Activated CD8-positive, alpha-beta memory T cell treated with anti-CD3 and anti-CD28 coated beads, Interleukin-2, amount 10 ng/mL, durations not matched to agents 7 days and 5 days (primary cell): ENCODE measurements at regions not wholly inside any gene's neighbourhood (a gene's known extent, or its start where the extent isn't known, plus 50 kb on each side); places are given as distances from the start of the nearest gene placed in this dataset.

ENCODE experiments used
- ATAC-seq: fragments of 150-1000 bp; cut with Tn5 transposase; one replicate; pipeline ENCODE4 v1.10.0; 2021; ENCODE audit warnings: moderate library complexity
- CTCF ChIA-PET: fragments of 350-600 bp; sonication (Branson Sonifier 250); formaldehyde crosslinking; loops from one replicate; lab custom pipeline; 2021; ENCODE audit warnings: antibody characterized with exemption; lab: Charles Lee
- DNase-seq: peaks from one replicate; pipeline ENCODE4 v3.0.0-alpha.2; 2020
- H3K27ac Mint-ChIP-seq: one replicate; pipeline ENCODE4 v1.8.0; 2021; ENCODE audit warnings: mild to moderate bottlenecking, mixed read lengths
- H3K27me3 Mint-ChIP-seq: one replicate; pipeline ENCODE4 v1.8.0; 2021; ENCODE audit warnings: mixed read lengths
- H3K36me3 Mint-ChIP-seq: one replicate; pipeline ENCODE4 v1.8.0; 2021; ENCODE audit warnings: mild to moderate bottlenecking, mixed read lengths
- H3K4me1 Mint-ChIP-seq: one replicate; pipeline ENCODE4 v1.8.0; 2021; ENCODE audit warnings: mixed read lengths
- H3K4me3 Mint-ChIP-seq: one replicate; pipeline ENCODE4 v1.8.0; 2021; ENCODE audit warnings: mild to moderate bottlenecking, moderate library complexity, mixed read lengths
- H3K9me3 Mint-ChIP-seq: one replicate; pipeline ENCODE4 v1.8.0; 2022; ENCODE audit warnings: low read depth, mixed read lengths

DNA sequence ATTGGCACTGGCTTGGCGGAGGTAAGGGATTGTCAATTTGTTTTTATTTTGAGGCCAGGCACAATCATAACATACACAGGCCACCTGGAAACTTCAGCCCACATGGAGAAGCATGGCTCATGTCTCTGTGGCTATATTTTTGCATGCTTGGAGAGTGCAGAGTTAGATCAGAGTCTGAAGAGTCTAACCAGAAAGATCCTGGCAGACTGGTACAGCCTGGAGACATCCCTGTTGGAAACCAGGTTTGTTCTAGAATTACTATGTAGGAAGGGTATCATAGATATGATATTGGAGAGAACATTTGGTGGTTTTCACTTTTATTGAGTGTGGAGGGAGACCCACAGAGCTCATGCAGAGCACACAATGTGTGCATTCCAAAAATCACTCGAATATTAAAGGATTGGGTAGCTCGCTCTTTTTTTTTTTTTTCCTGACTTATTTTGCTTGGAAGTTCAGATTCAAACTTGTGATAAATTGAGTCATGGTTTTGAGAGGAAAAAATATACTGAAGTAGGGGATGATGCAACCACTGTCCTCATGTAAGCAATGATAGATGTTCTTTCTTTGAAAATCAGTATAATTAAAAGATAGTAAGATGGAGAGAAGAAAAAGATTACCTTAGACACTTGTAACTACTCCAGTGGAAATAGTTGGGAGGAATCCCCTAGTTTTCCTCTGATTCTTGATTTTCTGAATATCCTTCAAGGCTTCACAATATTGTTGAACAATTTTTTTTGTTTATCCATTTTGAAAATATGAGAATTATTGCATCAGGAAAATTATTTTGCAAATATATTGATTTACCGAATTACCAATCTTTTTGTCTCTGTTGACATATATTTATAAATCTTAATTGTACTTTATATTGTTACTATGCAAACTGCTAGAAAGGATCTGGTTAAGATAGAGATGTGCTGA lies 185.7 kb upstream of the ZEB2 start:
- CTCF ChIA-PET, result no interaction called here

DNA sequence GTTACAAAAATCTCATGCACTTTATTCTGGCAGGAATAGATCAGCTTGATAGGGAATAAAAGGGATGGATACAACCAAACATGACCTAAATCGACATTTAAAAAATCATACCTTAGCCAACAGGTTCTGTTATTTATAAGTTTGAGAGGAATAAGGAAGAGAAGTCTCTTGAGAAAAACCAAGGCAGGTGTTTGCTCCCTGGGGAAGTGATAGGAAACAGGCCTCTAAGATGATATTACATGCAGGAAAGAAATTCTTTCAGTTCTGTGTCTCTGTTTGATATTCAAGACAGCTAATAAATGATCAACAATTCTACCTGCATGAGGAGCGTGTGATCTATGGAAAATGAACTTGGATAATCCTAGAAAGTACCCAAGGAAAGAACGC lies 184.8 kb upstream of the ZEB2 start:
- no peak for DNase-seq
- H3K36me3 Mint-ChIP-seq, result no peaks in the 10 kb centered on the region
- CTCF ChIA-PET, result no interaction called here

More for the DNA sequence above, 185.7 kb upstream of the ZEB2 start:
- DNase-seq (no peak), ATAC-seq (no peak)
- Mint-ChIP-seq H3K27me3 (peaks cover 31% of the 10 kb centered on the region), H3K9me3 (no peaks in the 10 kb centered on the region), H3K27ac (no peak overlapping the region), H3K4me1 (no peaks in the 10 kb centered on the region), H3K4me3 (no peak overlapping the region), H3K36me3 (no peaks in the 10 kb centered on the region)

DNA sequence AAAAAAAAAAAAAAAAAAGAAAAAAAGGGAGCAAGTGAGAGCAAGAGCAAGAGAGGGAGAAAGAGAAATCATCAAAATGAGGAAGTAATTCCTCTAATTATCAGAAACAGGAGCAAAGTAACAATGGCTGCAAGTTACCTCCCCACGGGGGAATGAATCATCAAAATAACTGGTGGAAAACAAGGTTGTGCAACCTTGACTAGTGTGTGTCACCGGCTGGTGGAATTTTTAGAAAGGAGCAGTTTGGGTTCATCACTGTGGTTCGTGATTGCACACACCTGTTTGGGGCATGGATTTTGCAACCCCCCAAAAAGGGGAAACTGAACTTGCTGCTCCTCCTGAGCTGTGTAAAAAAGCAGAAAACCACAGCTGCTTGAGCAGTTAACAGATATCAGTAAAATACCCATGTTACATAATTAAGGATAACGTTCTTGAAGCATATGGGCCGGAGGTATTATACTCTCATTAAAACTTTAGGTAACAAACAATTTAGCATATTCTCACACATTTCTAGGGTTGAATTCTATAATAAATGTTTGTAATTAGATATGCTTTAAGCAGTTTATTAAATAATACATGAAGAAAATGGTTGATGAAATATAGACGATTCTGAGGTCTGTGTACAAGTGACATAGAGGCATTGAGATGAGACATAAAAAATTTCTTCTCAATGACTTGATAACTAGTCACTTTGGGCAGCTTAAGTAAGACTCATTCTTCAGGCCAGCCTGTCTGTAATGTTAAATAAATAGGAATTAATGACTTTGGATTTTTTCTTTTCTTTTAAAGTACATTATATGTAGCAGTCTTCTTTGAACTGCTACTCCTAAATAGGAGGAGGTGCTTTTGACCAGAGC lies 184.2 kb upstream of the ZEB2 start:
- no peaks in the 10 kb centered on the region for H3K36me3 Mint-ChIP-seq
- no peaks in the 10 kb centered on the region for H3K9me3 Mint-ChIP-seq
- DNase-seq (no peak), ATAC-seq (no peak)
- H3K27me3 Mint-ChIP-seq, result peaks cover 29% of the 10 kb centered on the region
- H3K27ac Mint-ChIP-seq, result no peak overlapping the region
- no peak overlapping the region for H3K4me3 Mint-ChIP-seq
- CTCF ChIA-PET, result no interaction called here
- no peaks in the 10 kb centered on the region for H3K4me1 Mint-ChIP-seq

More for the DNA sequence above, 184.8 kb upstream of the ZEB2 start:
- H3K27me3 Mint-ChIP-seq, result peaks cover 31% of the 10 kb centered on the region
- H3K27ac Mint-ChIP-seq, result no peak overlapping the region
- no peak overlapping the region for H3K4me3 Mint-ChIP-seq
- H3K9me3 Mint-ChIP-seq, result no peaks in the 10 kb centered on the region
- ATAC-seq, result no peak
- H3K4me1 Mint-ChIP-seq, result no peaks in the 10 kb centered on the region

DNA sequence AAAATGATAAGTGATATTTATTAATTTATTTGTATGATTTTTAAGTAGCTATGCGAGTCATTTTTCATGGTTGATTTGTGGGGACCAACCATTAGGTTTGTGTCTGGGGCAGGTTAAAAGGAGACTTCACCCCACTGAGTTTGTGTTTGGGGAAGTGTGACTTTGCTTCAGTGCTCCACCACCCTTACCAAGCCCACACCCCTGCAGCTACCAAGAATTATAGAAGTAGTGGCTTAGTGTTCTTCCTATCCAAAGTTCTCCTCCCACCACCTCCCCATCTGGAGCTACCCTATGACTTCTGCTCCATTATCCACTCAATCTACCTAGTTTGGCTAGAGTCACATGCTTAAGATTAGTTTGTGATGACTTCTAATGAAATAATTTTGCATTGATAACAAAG lies 182.1 kb upstream of the ZEB2 start:
- no peak for ATAC-seq
- Mint-ChIP-seq H3K9me3 (no peaks in the 10 kb centered on the region), H3K27ac (no peak overlapping the region), H3K36me3 (no peaks in the 10 kb centered on the region), H3K27me3 (peaks cover 27% of the 10 kb centered on the region), H3K4me3 (no peak overlapping the region), H3K4me1 (no peaks in the 10 kb centered on the region)
- DNase-seq, result no peak
- CTCF ChIA-PET, result no interaction called here

DNA sequence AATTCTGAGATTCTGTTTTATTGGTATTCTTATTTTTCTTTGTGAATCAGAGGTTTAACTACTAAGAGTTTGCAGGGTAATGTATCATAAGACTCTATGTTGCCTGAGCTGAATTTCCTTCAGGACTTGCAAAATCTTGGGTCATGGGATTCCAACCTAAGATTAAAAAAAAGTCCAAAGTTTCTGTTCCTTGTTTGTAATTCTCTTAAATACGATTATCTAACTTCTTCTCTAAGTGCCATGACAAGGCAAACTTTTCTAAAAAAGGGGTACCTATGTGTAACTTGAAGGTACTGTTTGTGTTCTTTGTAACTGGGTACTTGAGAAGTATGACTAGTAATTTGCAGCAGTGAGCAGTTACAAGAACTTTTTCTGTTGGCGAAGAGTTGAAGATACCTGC lies 181.3 kb upstream of the ZEB2 start:
- no peak overlapping the region for H3K4me3 Mint-ChIP-seq
- no peaks in the 10 kb centered on the region for H3K4me1 Mint-ChIP-seq
- CTCF ChIA-PET, result no interaction called here
- no peaks in the 10 kb centered on the region for H3K36me3 Mint-ChIP-seq
- DNase-seq, result no peak
- ATAC-seq, result no peak
- no peak overlapping the region for H3K27ac Mint-ChIP-seq
- H3K9me3 Mint-ChIP-seq, result no peaks in the 10 kb centered on the region
- peaks cover 24% of the 10 kb centered on the region for H3K27me3 Mint-ChIP-seq

DNA sequence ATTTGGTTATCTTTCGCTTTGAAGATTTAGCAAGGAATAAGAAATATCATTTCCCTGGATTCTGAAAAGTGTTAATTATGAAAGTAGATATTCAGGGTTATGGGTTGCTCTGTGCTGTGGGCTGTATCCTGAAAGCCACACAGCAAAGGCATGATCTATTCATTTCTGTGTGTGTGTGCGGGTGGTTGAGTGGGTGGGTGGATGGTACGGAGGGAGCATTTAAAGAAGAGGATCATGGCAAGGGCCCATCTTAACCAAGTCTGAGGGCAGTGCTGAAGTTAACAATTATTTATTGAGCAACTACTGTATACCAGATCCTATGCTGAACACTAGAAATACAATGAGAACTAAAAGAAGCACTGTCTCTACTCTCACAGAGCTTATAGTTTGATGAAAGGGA lies 178.2 kb upstream of the ZEB2 start:
- H3K9me3 Mint-ChIP-seq, result no peaks in the 10 kb centered on the region
- CTCF ChIA-PET, result no interaction called here
- no peaks in the 10 kb centered on the region for H3K4me1 Mint-ChIP-seq
- H3K27ac Mint-ChIP-seq, result no peak overlapping the region
- H3K4me3 Mint-ChIP-seq, result no peak overlapping the region
- no peaks in the 10 kb centered on the region for H3K36me3 Mint-ChIP-seq
- no peak for ATAC-seq
- peaks cover 15% of the 10 kb centered on the region for H3K27me3 Mint-ChIP-seq
- no peak for DNase-seq

DNA sequence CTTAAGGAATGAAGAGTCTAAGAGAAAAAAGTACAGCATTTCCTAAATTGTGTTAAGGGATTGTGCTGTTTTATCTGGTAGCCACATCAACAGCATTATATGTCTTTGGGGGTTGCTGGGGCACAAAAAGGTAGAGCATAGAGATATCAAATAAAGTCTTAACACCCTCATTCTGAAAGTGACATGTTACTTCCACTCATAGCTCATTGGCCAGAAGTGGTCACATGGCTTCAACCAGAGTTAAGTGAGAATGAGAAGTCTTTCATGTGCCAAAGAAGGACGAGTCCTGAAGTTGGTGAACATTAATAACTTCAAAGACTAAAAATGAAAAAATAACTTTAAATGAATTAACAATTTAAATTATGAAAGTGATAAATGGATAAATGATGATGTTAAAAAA lies 175.7 kb upstream of the ZEB2 start:
- Mint-ChIP-seq H3K4me3 (no peak overlapping the region), H3K27ac (no peak overlapping the region), H3K4me1 (no peaks in the 10 kb centered on the region), H3K9me3 (no peaks in the 10 kb centered on the region), H3K27me3 (peaks cover 16% of the 10 kb centered on the region), H3K36me3 (no peaks in the 10 kb centered on the region)
- no peak for ATAC-seq
- DNase-seq, result no peak
- CTCF ChIA-PET, result no interaction called here

DNA sequence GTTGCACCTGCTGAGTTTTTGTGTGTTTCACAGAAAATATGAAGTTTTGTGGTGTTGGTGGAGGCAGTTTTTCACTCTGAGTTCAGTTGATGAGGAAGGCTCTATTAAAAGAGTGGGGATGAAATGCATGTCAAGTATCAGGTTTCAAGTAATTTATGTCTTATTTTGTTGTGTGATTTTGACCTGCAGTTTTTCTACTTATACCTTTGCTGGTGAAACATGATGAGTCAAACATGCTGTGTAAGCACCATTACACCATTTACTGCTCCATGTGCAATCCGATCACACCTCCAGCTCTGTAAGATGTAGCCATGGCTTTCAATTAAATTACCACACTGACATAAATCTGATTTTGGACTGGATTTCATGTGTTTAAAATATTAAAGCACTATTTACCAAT lies 174.5 kb upstream of the ZEB2 start:
- no peak for ATAC-seq
- peaks cover 16% of the 10 kb centered on the region for H3K27me3 Mint-ChIP-seq
- no peaks in the 10 kb centered on the region for H3K4me1 Mint-ChIP-seq

DNA sequence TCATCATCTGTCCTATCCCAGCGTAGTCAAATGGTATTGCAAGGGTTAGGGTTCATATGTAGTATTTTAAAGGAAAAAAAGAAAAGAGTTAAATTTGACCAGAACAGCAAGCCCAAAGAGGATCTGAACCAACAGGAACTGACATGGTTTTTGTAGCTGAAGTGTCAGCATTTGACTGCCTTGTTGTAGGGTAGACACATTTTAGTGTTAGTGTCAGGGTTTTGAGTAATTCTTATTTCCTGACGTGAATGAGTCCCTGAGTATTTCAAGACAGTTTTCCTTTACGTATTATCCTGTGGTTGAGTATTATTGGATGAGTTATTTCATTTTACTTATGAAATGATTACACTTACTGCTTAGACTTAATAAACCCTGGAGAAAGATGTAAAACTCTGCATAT lies 173.3 kb upstream of the ZEB2 start:
- H3K27ac Mint-ChIP-seq, result no peak overlapping the region
- H3K9me3 Mint-ChIP-seq, result no peaks in the 10 kb centered on the region
- H3K4me1 Mint-ChIP-seq, result no peaks in the 10 kb centered on the region
- no peak overlapping the region for H3K4me3 Mint-ChIP-seq
- peaks cover 19% of the 10 kb centered on the region for H3K27me3 Mint-ChIP-seq
- ATAC-seq (no peak), DNase-seq (no peak)
- H3K36me3 Mint-ChIP-seq, result no peaks in the 10 kb centered on the region
- CTCF ChIA-PET, result no interaction called here

More for the DNA sequence above, 174.5 kb upstream of the ZEB2 start:
- CTCF ChIA-PET, result no interaction called here
- DNase-seq, result no peak
- Mint-ChIP-seq H3K36me3 (no peaks in the 10 kb centered on the region), H3K27ac (no peak overlapping the region), H3K4me3 (no peak overlapping the region), H3K9me3 (no peaks in the 10 kb centered on the region)

DNA sequence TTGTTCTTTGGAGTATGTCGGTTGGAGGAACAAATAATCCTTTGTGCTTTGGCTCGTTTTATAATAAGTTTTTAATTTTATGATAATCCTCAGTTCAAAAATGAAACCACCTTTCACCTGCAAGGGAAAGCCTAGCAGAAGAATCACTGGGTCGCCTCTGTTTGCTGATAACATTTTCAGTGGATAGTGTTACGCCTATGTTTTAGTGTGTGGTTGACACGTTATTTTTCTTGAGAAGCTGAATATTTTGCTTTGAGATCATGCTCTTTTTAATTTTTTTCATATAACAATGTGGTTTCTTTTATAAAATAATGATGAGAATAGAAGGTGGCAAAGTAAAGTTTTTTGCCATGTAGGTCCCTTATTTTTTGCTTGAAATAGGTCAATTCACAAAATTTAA lies 172.7 kb upstream of the ZEB2 start:
- CTCF ChIA-PET, result no interaction called here
- Mint-ChIP-seq H3K27ac (no peak overlapping the region), H3K27me3 (peaks cover 19% of the 10 kb centered on the region), H3K4me1 (no peaks in the 10 kb centered on the region), H3K9me3 (no peaks in the 10 kb centered on the region), H3K36me3 (no peaks in the 10 kb centered on the region), H3K4me3 (no peak overlapping the region)
- no peak for ATAC-seq
- no peak for DNase-seq

DNA sequence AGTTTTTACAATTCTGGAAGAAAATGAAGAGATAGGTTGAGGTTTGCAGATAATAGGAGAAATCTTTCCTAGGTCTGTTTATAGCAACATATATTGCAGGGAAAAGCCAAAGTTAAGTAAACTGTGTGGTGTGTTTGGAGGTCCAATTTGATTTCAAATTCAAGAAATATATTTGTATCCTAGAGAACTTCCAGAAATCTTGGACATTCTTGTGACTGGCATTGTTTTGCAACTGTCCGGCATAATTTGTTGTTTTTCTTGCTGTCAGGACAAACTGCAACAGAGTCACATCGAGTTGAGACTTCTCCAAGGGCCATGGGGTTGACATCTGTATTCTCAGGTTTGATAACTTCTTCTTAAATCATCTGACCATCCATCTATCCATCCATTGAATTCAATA lies 170.9 kb upstream of the ZEB2 start:
- Mint-ChIP-seq H3K4me1 (no peaks in the 10 kb centered on the region), H3K27me3 (peaks cover 21% of the 10 kb centered on the region), H3K27ac (no peak overlapping the region), H3K9me3 (no peaks in the 10 kb centered on the region), H3K4me3 (no peak overlapping the region), H3K36me3 (no peaks in the 10 kb centered on the region)
- ATAC-seq (no peak), DNase-seq (no peak)
- CTCF ChIA-PET, result no interaction called here

DNA sequence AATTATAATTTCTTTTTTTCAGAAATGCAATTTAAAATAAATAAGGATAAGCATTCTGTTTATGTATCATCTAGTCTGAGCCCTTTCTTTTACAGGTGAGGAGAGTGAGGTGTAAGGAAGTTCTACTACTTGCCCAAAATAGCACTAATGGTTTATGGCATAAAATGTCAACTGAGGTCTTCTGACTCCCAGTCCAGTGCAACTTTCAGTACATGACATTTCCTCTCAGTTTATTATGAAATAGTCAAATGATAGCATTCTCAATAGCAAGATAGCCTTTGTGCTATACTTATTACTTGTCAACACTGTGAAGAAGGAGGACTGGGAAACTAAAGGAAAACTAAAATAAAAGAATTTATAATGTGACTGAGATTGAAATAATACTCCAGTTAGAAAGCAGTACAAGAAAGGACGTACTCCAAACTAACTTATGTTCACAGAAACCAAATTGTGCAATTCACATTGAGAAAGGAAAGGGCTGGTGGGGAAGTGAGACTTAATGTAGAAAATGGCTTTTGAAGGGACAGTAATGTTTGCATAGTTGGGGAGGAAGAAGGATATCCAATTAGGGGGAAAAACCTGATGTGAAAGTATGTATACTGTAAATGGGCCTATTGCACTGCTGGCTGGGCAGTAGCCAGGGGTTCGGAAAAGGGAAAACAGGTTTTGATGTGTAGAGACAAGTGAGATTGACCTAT lies 166.7 kb upstream of the ZEB2 start:
- ATAC-seq (no peak), DNase-seq (no peak)
- Mint-ChIP-seq H3K9me3 (no peaks in the 10 kb centered on the region), H3K27me3 (peaks cover 11% of the 10 kb centered on the region), H3K36me3 (no peaks in the 10 kb centered on the region), H3K27ac (no peak overlapping the region), H3K4me1 (no peaks in the 10 kb centered on the region), H3K4me3 (no peak overlapping the region)
- CTCF ChIA-PET, result no interaction called here

DNA sequence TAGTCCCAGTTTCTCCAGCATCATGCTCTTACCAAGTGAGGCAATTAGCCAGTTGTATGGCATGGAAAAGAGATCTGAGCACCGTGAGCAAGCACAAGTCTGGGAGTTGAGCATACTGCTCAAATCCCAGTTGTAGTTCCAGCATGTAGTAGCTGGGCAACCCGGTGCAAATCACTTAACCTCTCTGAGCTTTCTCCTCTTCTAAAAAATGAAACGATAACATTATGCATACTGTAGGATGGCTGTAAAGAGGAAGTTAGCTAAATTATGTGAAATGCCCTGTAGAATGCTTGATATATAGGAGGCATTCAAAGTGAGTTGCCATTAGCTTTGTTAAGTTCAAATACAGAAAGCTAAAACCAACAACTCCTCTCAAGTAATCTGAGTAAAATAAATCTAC lies 164.0 kb upstream of the ZEB2 start:
- no peak for ATAC-seq
- Mint-ChIP-seq H3K36me3 (no peaks in the 10 kb centered on the region), H3K9me3 (no peaks in the 10 kb centered on the region), H3K27ac (no peak overlapping the region), H3K27me3 (peaks cover 13% of the 10 kb centered on the region), H3K4me1 (no peaks in the 10 kb centered on the region), H3K4me3 (no peak overlapping the region)
- no peak for DNase-seq
- CTCF ChIA-PET, result no interaction called here
